H9 (cell line): ENCODE measurements at regions not wholly inside any gene's neighbourhood (a gene's known extent, or its start where the extent isn't known, plus 50 kb on each side); places are given as distances from the start of the nearest gene placed in this dataset.

Experiments used
- DNase-seq: peaks from one replicate; pipeline ENCODE4 v3.0.0-alpha.2; 2017
- H2AFZ ChIP-seq: one replicate; pipeline ENCODE4 v1.6.1; 2013; ENCODE audit warnings: mild to moderate bottlenecking, low read length, control low read depth, moderate library complexity
- H2AK5ac ChIP-seq: 2 replicates; pipeline ENCODE4 v1.6.1; 2013; ENCODE audit warnings: low read length, control low read depth, mixed read lengths; ENCODE audit not compliant: insufficient read length
- H2BK120ac ChIP-seq: one replicate; pipeline ENCODE4 v1.6.1; 2013; ENCODE audit warnings: low read depth, mild to moderate bottlenecking, low read length, control low read depth, inconsistent platforms; ENCODE audit not compliant: poor library complexity, severe bottlenecking
- H2BK12ac ChIP-seq: 2 replicates; pipeline ENCODE4 v1.6.1; 2013; ENCODE audit warnings: low read length, control low read depth, mixed read lengths, low read depth; ENCODE audit not compliant: insufficient read length
- H2BK15ac ChIP-seq: 2 replicates; pipeline ENCODE4 v1.6.1; 2013; ENCODE audit warnings: low read depth, low read length, control low read depth
- H2BK20ac ChIP-seq: one replicate; pipeline ENCODE4 v1.6.1; 2013; ENCODE audit warnings: low read depth, mild to moderate bottlenecking, low read length, control low read depth, inconsistent platforms; ENCODE audit not compliant: poor library complexity, severe bottlenecking
- H2BK5ac ChIP-seq: 2 replicates; pipeline ENCODE4 v1.6.1; 2013; ENCODE audit warnings: low read length, control low read depth, mixed read lengths; ENCODE audit not compliant: insufficient read length
- H3K14ac ChIP-seq: 2 replicates; pipeline ENCODE4 v1.6.1; 2013; ENCODE audit warnings: low read length, control low read depth; ENCODE audit not compliant: insufficient read depth
- H3K18ac ChIP-seq: 2 replicates; pipeline ENCODE4 v1.6.1; 2013; ENCODE audit warnings: low read depth, mild to moderate bottlenecking, mixed read lengths, low read length, control low read depth; ENCODE audit not compliant: insufficient read length
- H3K23ac ChIP-seq: 2 replicates; pipeline ENCODE4 v1.6.1; 2013; ENCODE audit warnings: low read length, control low read depth, mixed read lengths, low read depth; ENCODE audit not compliant: insufficient read length
- H3K23me2 ChIP-seq: 2 replicates; pipeline ENCODE4 v1.6.1; 2013; ENCODE audit warnings: low read depth, mild to moderate bottlenecking, mixed read lengths, low read length, control low read depth; ENCODE audit not compliant: insufficient read length, poor library complexity, severe bottlenecking
- H3K27ac ChIP-seq: 2 replicates; pipeline ENCODE4 v1.5.1; 2013; ENCODE audit warnings: low read length, control low read depth, mixed read lengths, low read depth; ENCODE audit not compliant: insufficient read length
- H3K27me3 ChIP-seq: 2 replicates; pipeline ENCODE4 v1.6.1; 2013; ENCODE audit warnings: low read length, control low read depth, inconsistent platforms; ENCODE audit not compliant: insufficient read depth
- H3K4ac ChIP-seq: 2 replicates; pipeline ENCODE4 v1.6.1; 2013; ENCODE audit warnings: low read depth, mild to moderate bottlenecking, control low read depth, inconsistent platforms, low read length, moderate library complexity
- H3K4me1 ChIP-seq: 2 replicates; pipeline ENCODE4 v1.6.1; 2013; ENCODE audit warnings: low read length, control low read depth, inconsistent platforms; ENCODE audit not compliant: insufficient read depth
- H3K4me2 ChIP-seq: 2 replicates; pipeline ENCODE4 v1.6.1; 2013; ENCODE audit warnings: low read length, control low read depth, mixed read lengths; ENCODE audit not compliant: insufficient read length, insufficient read depth
- H3K56ac ChIP-seq: 2 replicates; pipeline ENCODE4 v1.6.1; 2013; ENCODE audit warnings: low read depth, mild to moderate bottlenecking, mixed read lengths, low read length, control low read depth; ENCODE audit not compliant: insufficient read length
- H3K79me1 ChIP-seq: 2 replicates; pipeline ENCODE4 v1.6.1; 2013; ENCODE audit warnings: low read depth, mild to moderate bottlenecking, moderate library complexity, low read length, control low read depth, inconsistent platforms; ENCODE audit not compliant: insufficient read depth, poor library complexity, severe bottlenecking
- H3K79me2 ChIP-seq: 2 replicates; pipeline ENCODE4 v1.6.1; 2013; ENCODE audit warnings: low read length, control low read depth, inconsistent platforms; ENCODE audit not compliant: insufficient read depth
- H3K9ac ChIP-seq: 2 replicates; pipeline ENCODE4 v1.6.1; 2013; ENCODE audit warnings: low read length, control low read depth, mixed read lengths; ENCODE audit not compliant: insufficient read length; ENCODE audit errors: extremely low read depth
- H3K9me3 ChIP-seq: one replicate; pipeline ENCODE4 v1.6.1; 2013; ENCODE audit warnings: low read depth, low read length, inconsistent platforms; ENCODE audit not compliant: control insufficient read depth
- H3T11ph ChIP-seq: one replicate; pipeline ENCODE4 v1.6.1; 2013; ENCODE audit warnings: mild to moderate bottlenecking, low read length, control low read depth, inconsistent platforms
- H4K20me1 ChIP-seq: one replicate; pipeline ENCODE4 v1.6.1; 2013; ENCODE audit not compliant: control insufficient read depth, insufficient read length, insufficient read depth
- H4K5ac ChIP-seq: 2 replicates; pipeline ENCODE4 v1.6.1; 2013; ENCODE audit warnings: low read depth, mild to moderate bottlenecking, mixed read lengths, low read length, control low read depth; ENCODE audit not compliant: insufficient read length
- H4K8ac ChIP-seq: replicated peaks from 2 replicates; pipeline ENCODE4 v1.6.1; 2013; ENCODE audit warnings: low read length, control low read depth, mixed read lengths, low read depth; ENCODE audit not compliant: insufficient read length
- H4K91ac ChIP-seq: 2 replicates; pipeline ENCODE4 v1.6.1; 2013; ENCODE audit warnings: low read depth, mild to moderate bottlenecking, moderate library complexity, mixed read lengths, low read length, control low read depth; ENCODE audit not compliant: insufficient read length
- H3K27ac Mint-ChIP-seq, 3 experiments: 2 replicates in 2 of 3; 3 replicates in 1 of 3; pipeline ENCODE4 v1.8.0; 2020 to 2021; ENCODE audit warnings: mixed read lengths in 3 of 3, mild to moderate bottlenecking in 1 of 3, moderate library complexity in 1 of 3
- H3K27me3 Mint-ChIP-seq: 2 replicates; pipeline ENCODE4 v1.8.0; 2021; ENCODE audit warnings: low read depth, mild to moderate bottlenecking, moderate library complexity, mixed read lengths
- H3K36me3 Mint-ChIP-seq, 3 experiments: 2 replicates in 2 of 3; 3 replicates in 1 of 3; pipeline ENCODE4 v1.8.0; 2020 to 2021; ENCODE audit warnings: low read depth in 3 of 3, mixed read lengths in 3 of 3; ENCODE audit not compliant: insufficient read depth in 1 of 3
- H3K4me1 Mint-ChIP-seq, 2 experiments: 2 replicates each; pipeline ENCODE4 v1.8.0; 2020; ENCODE audit warnings: mixed read lengths in 2 of 2
- H3K4me3 Mint-ChIP-seq, 2 experiments: 2 replicates in 1 of 2; 3 replicates in 1 of 2; pipeline ENCODE4 v1.8.0; 2020 to 2021; ENCODE audit warnings: mild to moderate bottlenecking in 2 of 2, mixed read lengths in 2 of 2, moderate library complexity in 1 of 2
- H3K9me3 Mint-ChIP-seq, 2 experiments: 2 replicates in 1 of 2; 3 replicates in 1 of 2; pipeline ENCODE4 v1.8.0; 2020; ENCODE audit warnings: mild to moderate bottlenecking in 2 of 2, mixed read lengths in 2 of 2, moderate library complexity in 1 of 2
- WGBS: extraction: QIAGEN DNeasy Blood & Tissue Kit; methylation state at CpG from one replicate; pipeline ENCODE4 v1.1.7; 2013; ENCODE audit warnings: missing lambda C conversion rate, low lambda C conversion rate, mixed read lengths; ENCODE audit not compliant: insufficient read length; ENCODE audit errors: extremely low coverage; 5-methylcytosine and 5-hydroxymethylcytosine counted together
- TF ChIP-seq, protein P1 (sequence below): fragments of 200-600 bp; sonication (generic); conservative IDR thresholded peaks from 3 replicates; pipeline ENCODE4 v1.8.0; 2021; ENCODE audit warnings: antibody characterized with exemption, mild to moderate bottlenecking

DNA sequence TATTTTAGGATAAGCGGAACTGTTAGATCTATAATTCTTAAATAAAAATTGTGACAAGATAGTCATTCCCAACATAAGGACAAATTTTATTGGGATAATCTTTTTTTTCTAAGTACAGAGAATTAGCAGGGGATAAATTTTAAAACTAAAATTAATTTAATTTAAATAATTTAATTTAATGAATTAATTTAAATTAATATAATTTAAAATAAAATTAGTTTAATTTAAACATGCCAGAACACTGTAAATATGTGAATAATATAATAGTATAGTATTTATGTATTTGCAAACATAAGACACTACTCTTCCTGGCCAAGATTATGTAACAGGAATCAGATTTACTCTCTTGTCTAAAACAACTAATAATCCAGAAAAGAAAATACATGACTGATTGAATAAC lies 1055.9 kb downstream of the PDHA2 start:
- Histone ChIP-seq H3K27ac (no peak overlapping the region), H3K23me2 (no peaks in the 10 kb centered on the region), H3K23ac (no peak overlapping the region), H2BK5ac (no peak overlapping the region), H3K14ac (no peak overlapping the region), H4K91ac (no peak overlapping the region), H3K4ac (no peak overlapping the region), H2BK12ac (no peak overlapping the region), H3T11ph (no peak overlapping the region), H3K56ac (no peak overlapping the region), H3K4me1 (no peaks in the 10 kb centered on the region), H2AFZ (no peak overlapping the region), H4K5ac (no peak overlapping the region), H2BK15ac (no peak overlapping the region), H2AK5ac (no peak overlapping the region), H3K27me3 (no peaks in the 10 kb centered on the region), H3K9me3 (no peaks in the 10 kb centered on the region), H3K79me2 (no peaks in the 10 kb centered on the region), H3K4me2 (no peak overlapping the region), H2BK120ac (no peak overlapping the region), H3K9ac (no peak overlapping the region), H3K79me1 (no peaks in the 10 kb centered on the region), H2BK20ac (no peak overlapping the region), H4K8ac (no peak overlapping the region), H4K20me1 (no peaks in the 10 kb centered on the region), H3K18ac (no peak overlapping the region)
- WGBS = no CpG with 5 or more reads among the region's 1 CpG
- H3K27ac Mint-ChIP-seq = 0 out of 7 replicates have a peak overlapping the region, but pooled peaks of 1 of the 3 experiments have one; percentile 70
- TF ChIP-seq, protein P1, sequence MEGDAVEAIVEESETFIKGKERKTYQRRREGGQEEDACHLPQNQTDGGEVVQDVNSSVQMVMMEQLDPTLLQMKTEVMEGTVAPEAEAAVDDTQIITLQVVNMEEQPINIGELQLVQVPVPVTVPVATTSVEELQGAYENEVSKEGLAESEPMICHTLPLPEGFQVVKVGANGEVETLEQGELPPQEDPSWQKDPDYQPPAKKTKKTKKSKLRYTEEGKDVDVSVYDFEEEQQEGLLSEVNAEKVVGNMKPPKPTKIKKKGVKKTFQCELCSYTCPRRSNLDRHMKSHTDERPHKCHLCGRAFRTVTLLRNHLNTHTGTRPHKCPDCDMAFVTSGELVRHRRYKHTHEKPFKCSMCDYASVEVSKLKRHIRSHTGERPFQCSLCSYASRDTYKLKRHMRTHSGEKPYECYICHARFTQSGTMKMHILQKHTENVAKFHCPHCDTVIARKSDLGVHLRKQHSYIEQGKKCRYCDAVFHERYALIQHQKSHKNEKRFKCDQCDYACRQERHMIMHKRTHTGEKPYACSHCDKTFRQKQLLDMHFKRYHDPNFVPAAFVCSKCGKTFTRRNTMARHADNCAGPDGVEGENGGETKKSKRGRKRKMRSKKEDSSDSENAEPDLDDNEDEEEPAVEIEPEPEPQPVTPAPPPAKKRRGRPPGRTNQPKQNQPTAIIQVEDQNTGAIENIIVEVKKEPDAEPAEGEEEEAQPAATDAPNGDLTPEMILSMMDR = no peak
- no peak overlapping the region for H3K4me3 Mint-ChIP-seq
- DNase-seq = no peak
- H3K36me3 Mint-ChIP-seq = no peaks in the 10 kb centered on the region
- no peaks in the 10 kb centered on the region for H3K27me3 Mint-ChIP-seq
- no peaks in the 10 kb centered on the region for H3K9me3 Mint-ChIP-seq
- no peaks in the 10 kb centered on the region for H3K4me1 Mint-ChIP-seq
